Adipocyte (in vitro differentiated cells): ENCODE measurements at regions not wholly inside any gene's neighbourhood (a gene's known extent, or its start where the extent isn't known, plus 50 kb on each side); places are given as distances from the start of the nearest gene placed in this dataset.
"Not testable (repeated sequence)": the region's sequence is repeated elsewhere in the genome, so short reads cannot be mapped to it uniquely, and the experiment has no call there.

Experiments used
- DNase-seq: peaks from one replicate; pipeline ENCODE4 v3.0.0-alpha.2; 2015; ENCODE audit warnings: low read depth
- H3K27me3 ChIP-seq: replicated peaks from 2 replicates; pipeline ENCODE4 v1.7.0; 2013; ENCODE audit warnings: mild to moderate bottlenecking, low read length, moderate library complexity; ENCODE audit not compliant: control insufficient read depth, insufficient read depth
- H3K36me3 ChIP-seq: 2 replicates; pipeline ENCODE4 v1.7.0; 2013; ENCODE audit warnings: low read length, mild to moderate bottlenecking, moderate library complexity; ENCODE audit not compliant: control insufficient read depth, insufficient read depth, severe bottlenecking
- H3K4me1 ChIP-seq: 2 replicates; pipeline ENCODE4 v1.7.0; 2013; ENCODE audit warnings: mild to moderate bottlenecking, low read length, moderate library complexity; ENCODE audit not compliant: control insufficient read depth, insufficient read depth
- H3K4me3 ChIP-seq: 2 replicates; pipeline ENCODE4 v1.7.0; 2013; ENCODE audit warnings: mild to moderate bottlenecking, low read length, moderate library complexity
- H3K9ac ChIP-seq: 2 replicates; pipeline ENCODE4 v1.7.0; 2013; ENCODE audit warnings: mild to moderate bottlenecking, low read length, moderate library complexity
- H3K9me3 ChIP-seq: 2 replicates; pipeline ENCODE4 v1.7.0; 2013; ENCODE audit warnings: mild to moderate bottlenecking, low read length, moderate library complexity; ENCODE audit not compliant: control insufficient read depth

DNA sequence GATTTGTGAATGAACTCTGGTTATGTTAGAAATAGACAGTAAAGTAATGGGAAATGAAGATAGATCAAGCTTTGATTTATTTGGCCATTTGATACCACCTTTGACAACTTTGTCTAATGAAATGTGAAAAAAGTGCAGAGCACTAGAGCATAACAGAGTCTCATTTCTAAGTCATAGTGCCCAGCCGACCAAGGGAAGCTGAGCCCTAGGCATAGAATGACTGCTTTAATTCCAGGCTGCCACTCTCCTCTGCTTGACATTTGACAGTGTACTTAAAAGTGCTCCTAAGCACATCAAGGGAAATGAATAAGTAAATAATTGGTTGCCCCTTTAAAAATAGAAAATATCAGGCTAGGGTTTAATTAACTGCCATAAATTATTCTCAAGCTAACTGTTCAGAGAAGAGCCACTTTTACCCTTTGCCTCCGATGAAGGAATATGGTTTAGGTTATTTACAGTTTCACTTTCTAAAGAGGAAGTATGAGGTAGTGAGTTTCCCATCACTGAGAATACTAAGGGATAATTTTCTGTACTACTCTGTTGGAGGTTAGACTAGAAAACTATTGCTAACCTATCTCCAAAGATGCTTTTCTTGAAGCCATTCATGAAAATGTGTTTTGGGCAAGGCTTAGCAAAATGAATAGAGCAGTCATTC lies 591.6 kb downstream of the REEP3 start:
- Histone ChIP-seq H3K4me3 (no peak overlapping the region), H3K9me3 (no peaks in the 10 kb centered on the region), H3K36me3 (no peaks in the 10 kb centered on the region), H3K4me1 (no peaks in the 10 kb centered on the region), H3K27me3 (peaks cover 7% of the 10 kb centered on the region), H3K9ac (no peak overlapping the region)
- no peak for DNase-seq

DNA sequence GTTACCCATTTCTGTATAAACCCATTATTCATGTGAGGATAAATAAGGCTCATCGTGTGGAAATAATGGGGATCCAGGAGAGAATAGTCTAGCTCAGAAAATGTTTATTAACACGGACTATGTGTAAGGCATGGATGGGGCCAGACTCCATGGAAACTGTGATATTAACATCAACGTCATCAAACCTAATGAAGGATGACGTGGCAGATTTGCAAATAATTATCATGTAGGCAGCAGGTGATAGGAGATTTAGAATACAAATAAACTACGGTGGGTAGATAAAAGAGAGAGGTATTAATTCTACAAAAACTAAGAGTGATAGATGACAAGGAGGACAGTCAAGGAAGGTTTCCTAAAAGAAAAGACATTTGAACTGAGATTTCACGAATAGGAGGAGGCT lies 592.2 kb downstream of the REEP3 start:
- Histone ChIP-seq H3K9me3 (no peaks in the 10 kb centered on the region), H3K27me3 (peaks cover 7% of the 10 kb centered on the region)

DNA sequence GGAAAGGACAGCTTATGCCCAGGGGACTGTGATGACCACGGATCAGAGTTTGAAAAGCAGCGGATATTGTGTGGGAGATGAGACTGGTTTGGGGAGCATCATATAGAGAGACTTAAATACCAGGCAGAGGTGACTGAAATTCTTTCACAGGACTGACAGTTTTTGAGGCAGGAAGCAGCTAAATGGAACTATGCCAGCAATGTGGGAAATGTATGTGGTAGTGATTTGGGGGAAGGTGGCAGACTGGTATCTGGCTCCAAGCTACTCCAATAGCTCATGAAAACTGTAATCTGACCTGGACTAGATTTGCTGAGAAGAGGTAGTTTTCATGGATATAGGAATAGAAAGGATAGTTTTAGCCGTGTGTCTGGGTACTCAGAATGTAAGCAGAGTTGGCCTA lies 592.6 kb downstream of the REEP3 start:
- Histone ChIP-seq H3K4me1 (no peaks in the 10 kb centered on the region), H3K9ac (no peak overlapping the region), H3K36me3 (no peaks in the 10 kb centered on the region), H3K27me3 (peaks cover 7% of the 10 kb centered on the region), H3K4me3 (no peak overlapping the region), H3K9me3 (no peaks in the 10 kb centered on the region)
- DNase-seq: no peak

More for the DNA sequence above, 592.2 kb downstream of the REEP3 start:
- Histone ChIP-seq H3K4me3 (no peak overlapping the region), H3K36me3 (no peaks in the 10 kb centered on the region), H3K9ac (no peak overlapping the region), H3K4me1 (no peaks in the 10 kb centered on the region)
- no peak for DNase-seq

DNA sequence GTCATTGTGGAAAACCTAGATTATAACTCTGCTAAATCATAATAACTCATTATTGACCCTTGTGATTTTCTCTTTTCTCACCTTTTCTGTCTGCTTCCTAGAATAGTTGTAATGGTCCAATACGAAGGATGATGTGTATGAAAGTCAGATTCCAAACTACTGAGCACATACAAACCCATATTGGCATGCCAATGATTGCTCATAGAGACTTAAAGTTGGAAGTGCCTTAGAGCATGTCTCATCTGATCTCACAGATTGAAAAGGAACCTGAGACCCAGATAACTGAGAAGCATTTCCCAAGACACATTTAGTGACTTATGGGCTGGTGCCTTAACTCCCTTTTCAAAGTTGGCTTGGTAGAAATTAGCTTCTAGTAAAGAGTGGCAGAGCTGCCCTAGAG lies 594.3 kb downstream of the REEP3 start:
- H3K4me1 ChIP-seq: no peaks in the 10 kb centered on the region
- H3K9me3 ChIP-seq: no peaks in the 10 kb centered on the region
- H3K27me3 ChIP-seq: peaks cover 7% of the 10 kb centered on the region
- no peak overlapping the region for H3K9ac ChIP-seq
- DNase-seq: no peak
- no peak overlapping the region for H3K4me3 ChIP-seq
- H3K36me3 ChIP-seq: no peaks in the 10 kb centered on the region

DNA sequence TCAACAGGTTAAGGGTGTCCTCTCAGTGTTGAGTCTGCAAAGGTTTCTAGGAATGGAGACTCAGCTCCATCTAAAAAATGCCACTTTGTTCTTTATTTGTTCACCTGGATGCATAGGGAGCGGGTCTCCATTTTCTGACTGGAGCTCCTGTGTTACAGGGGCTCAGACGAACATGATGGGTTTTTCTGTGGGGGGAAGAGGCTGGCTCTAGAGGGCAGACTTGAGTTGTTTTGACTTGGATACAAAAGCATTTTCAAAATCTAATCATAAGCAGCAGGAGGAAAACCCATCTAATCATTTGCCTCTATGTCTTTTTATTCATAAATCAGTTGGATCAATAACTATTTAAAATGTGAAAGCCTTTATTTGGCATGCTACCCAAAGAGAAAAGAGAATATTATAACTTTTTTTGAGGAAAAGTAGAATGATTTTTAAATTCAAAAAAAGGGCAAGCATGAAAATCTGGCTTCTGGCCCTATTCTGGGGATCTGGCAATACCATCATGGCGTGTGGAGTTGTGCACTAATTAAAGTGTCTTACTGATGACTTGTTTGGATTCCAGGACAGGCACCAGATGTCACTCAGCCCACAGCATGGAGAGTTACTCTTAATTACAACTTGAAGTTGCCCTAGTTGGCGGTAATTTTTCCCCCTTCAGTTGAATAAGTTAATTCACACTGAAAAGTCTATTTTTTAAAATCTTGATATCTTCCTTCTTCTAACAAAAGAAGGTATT lies 594.9 kb downstream of the REEP3 start:
- H3K9ac ChIP-seq: no peak overlapping the region
- peak; percentile 8 for DNase-seq
- H3K36me3 ChIP-seq: no peaks in the 10 kb centered on the region
- no peaks in the 10 kb centered on the region for H3K4me1 ChIP-seq
- no peak overlapping the region for H3K4me3 ChIP-seq
- H3K27me3 ChIP-seq: peaks cover 7% of the 10 kb centered on the region
- no peaks in the 10 kb centered on the region for H3K9me3 ChIP-seq

DNA sequence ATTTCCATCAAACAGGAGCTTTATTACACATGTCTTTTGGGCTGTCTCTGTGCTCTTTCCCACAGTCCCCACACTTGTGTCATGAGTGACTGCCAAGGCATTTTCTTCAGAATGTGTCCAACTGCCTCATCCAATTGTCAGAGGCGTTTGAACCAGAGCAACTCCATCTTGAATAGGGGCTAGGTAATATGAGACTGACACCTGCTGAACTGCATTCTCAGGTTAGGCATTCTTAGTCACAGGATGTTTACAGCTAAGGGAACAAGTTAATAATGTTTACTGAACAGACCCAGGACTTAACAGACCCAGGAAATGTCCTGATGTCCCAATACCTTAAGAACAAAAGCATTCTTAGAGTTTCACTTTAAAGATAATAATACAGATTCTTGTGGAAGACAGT lies 595.5 kb downstream of the REEP3 start:
- no peaks in the 10 kb centered on the region for H3K9me3 ChIP-seq
- H3K9ac ChIP-seq: no peak overlapping the region
- H3K4me3 ChIP-seq: no peak overlapping the region
- DNase-seq: no peak
- peaks cover 7% of the 10 kb centered on the region for H3K27me3 ChIP-seq
- no peaks in the 10 kb centered on the region for H3K36me3 ChIP-seq
- H3K4me1 ChIP-seq: no peaks in the 10 kb centered on the region

DNA sequence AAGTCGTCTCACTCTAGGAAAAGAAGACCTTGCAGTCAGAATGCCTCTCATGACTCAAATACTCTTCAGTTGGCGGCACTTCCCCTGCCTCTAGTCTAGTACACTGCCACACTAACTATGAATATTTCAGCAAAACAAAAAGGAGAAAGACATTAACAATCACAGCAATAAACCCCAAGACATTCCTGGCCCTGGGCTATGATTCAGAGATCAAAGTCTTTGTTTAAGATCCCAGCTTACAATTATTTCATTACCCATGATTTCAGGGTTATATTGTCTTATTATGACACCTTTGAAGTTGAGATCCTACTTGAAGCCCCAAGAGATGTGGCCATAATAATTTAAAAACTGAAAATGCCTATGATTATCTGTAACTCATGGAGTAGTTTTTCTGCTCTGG lies 597.5 kb downstream of the REEP3 start:
- H3K9ac ChIP-seq: no peak overlapping the region
- no peaks in the 10 kb centered on the region for H3K36me3 ChIP-seq
- DNase-seq: no peak
- H3K4me3 ChIP-seq: no peak overlapping the region
- H3K4me1 ChIP-seq: no peaks in the 10 kb centered on the region
- peaks cover under 1% of the 10 kb centered on the region for H3K27me3 ChIP-seq
- H3K9me3 ChIP-seq: no peaks in the 10 kb centered on the region

- H3K4me3 ChIP-seq, DNase-seq, H3K36me3 ChIP-seq, H3K27me3 ChIP-seq, H3K4me1 ChIP-seq, H3K9ac ChIP-seq, H3K9me3 ChIP-seq: not testable (repeated sequence)
Observed at GRCh38 chr10:64120301-64120980, 599.2 kb downstream of the REEP3 start.

DNA sequence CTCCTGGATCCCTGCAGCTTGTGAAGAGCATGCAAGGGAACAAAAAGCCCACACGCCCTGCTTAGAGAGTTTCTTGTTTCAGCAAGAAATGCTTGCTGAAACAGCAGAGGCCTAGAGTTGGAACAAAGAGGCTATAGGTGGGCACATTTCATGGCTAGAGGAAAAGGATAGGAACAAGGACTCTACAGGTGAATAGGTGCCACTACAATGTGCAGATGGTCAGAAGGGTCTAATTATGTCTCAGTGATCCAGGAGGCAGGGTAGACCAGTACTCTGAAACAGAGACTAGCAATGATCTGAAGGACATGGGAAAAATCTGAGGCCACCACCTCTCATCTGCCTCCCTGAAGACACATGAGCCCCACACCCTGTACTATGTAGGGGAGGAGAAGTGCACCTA lies 609.0 kb downstream of the REEP3 start:
- Histone ChIP-seq H3K36me3 (no peaks in the 10 kb centered on the region), H3K9ac (no peak overlapping the region), H3K4me3 (no peak overlapping the region), H3K9me3 (no peaks in the 10 kb centered on the region), H3K27me3 (no peaks in the 10 kb centered on the region), H3K4me1 (no peaks in the 10 kb centered on the region)
- DNase-seq: no peak

- H3K9me3 ChIP-seq: no peaks in the 10 kb centered on the region
- H3K27me3 ChIP-seq: no peaks in the 10 kb centered on the region
- H3K9ac ChIP-seq: no peak overlapping the region
- H3K4me3 ChIP-seq: no peak overlapping the region
- H3K4me1 ChIP-seq: no peaks in the 10 kb centered on the region
- no peak for DNase-seq
- no peaks in the 10 kb centered on the region for H3K36me3 ChIP-seq
Observed at GRCh38 chr10:64134676-64135075, 613.5 kb downstream of the REEP3 start.

GRCh38 chr10:64142395-64142794 lies 621.2 kb downstream of the REEP3 start:
- Histone ChIP-seq H3K27me3 (no peaks in the 10 kb centered on the region), H3K9me3 (no peaks in the 10 kb centered on the region), H3K36me3 (no peaks in the 10 kb centered on the region), H3K4me3 (no peak overlapping the region), H3K9ac (no peak overlapping the region), H3K4me1 (no peaks in the 10 kb centered on the region)
- DNase-seq: no peak
